NCI-H128 (cell line): ENCODE measurements at regions not wholly inside any gene's neighbourhood (a gene's known extent, or its start where the extent isn't known, plus 50 kb on each side); places are given as distances from the start of the nearest gene placed in this dataset.

ENCODE experiments used
- DNase-seq: peaks from one replicate; lab custom pipeline; 2025; ENCODE audit not compliant: unreplicated experiment; lab: John Stamatoyannopoulos, UW

- DNase-seq, result no peak
These were observed 344.6 kb downstream of the UBE3D start for GRCh38 chr6:82720992-82721391.

DNA sequence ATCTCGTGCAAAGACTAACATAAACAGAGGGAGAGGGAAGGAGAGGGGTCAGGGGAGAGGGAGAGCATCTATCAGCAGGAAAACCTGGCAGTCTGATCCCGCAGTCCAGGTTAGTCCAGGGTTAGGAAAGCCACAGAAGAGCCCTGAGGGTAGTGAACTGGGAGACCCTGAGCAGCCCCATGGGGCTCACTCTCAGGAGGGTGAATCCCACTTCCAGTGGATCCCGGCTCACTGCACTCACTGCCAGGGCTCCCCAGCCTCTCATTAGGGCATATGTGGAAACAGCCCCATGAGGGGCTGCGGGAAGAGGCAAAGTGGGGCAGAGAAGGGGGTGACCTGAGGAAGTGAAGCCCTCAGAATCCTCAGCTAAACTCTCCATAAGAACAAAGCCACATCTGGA is 329.9 kb downstream of the UBE3D start:
- no peak for DNase-seq

DNA sequence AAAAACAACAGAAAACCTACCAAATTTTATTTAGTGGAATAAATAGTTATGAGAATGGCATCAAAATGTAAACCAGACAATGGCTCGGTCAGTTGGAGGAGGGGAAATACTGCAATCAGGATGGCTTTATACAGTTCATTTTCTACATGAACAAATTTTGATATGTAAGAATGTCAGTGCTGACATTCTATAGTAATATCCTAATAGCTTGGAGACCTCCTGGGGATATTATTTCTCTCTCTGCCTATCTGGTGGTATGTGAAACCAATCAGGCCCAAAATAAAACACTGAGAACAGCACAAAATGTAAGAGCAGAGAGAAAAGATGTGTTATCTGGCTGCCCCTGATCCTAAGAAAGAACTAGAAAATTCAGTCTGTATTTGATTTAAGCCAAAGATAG is 327.7 kb downstream of the UBE3D start:
- DNase-seq, result no peak

- no peak for DNase-seq
These were observed 326.9 kb downstream of the UBE3D start for GRCh38 chr6:82738773-82739172.

DNA sequence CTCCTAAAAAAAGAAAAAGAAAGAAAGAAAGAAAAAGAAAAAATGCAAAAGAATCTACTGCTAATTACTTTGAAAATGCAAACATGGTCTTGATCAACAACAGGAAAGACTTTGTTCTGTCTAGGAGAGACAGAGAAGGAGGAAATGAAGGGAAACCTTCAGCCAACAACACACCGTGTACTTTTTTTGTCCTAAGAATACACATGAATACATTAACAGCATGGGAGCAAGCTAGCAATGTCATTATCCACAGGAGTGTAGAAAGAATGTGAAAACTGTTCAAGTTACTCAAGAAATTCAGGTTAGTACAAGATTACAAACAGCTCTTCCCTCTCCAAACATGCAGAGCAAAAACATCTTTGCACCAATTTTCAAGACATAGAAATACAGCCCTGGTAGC is 326.3 kb downstream of the UBE3D start:
- DNase-seq, result no peak

- DNase-seq, result no peak
These were observed 325.6 kb downstream of the UBE3D start for GRCh38 chr6:82740072-82740471.

DNA sequence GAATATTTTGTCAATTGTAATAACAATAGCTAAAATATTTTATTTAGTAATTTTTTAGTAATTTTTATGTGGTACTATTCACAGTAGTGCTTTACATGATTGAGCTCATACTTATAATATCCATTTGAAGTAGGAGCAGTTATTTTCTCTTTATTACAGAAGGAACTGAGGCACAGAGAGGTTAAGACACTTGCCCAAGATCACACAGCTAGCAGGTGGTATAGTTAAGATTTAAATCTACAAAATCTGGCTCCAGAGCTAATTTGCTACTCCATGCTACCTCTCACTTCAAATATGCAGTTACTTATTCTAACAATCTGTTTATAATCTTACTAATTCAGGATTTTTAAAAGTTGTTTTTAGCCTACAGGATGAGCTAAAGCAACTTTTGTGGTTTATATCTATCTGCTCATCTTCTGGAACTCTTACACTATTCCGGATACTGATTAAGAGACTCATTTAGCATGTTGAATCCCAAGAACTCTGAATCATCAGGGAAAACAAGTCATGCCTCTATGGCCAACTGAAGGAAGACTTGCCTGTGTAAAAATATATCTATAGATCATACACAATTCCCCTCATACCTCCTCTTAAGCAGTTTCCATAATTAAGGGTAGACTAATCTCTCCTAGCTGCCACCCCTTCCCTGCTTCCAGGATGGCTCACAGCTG is 324.2 kb downstream of the UBE3D start:
- DNase-seq, result no peak

GRCh38 chr6:82741996-82742385 is 323.6 kb downstream of the UBE3D start:
- peak; percentile 5 for DNase-seq

GRCh38 chr6:82744286-82745015 is 321.2 kb downstream of the UBE3D start:
- no peak for DNase-seq

GRCh38 chr6:82750556-82750955 is 315.1 kb downstream of the UBE3D start:
- no peak for DNase-seq

GRCh38 chr6:82751718-82752117 is 313.9 kb downstream of the UBE3D start:
- no peak for DNase-seq

DNA sequence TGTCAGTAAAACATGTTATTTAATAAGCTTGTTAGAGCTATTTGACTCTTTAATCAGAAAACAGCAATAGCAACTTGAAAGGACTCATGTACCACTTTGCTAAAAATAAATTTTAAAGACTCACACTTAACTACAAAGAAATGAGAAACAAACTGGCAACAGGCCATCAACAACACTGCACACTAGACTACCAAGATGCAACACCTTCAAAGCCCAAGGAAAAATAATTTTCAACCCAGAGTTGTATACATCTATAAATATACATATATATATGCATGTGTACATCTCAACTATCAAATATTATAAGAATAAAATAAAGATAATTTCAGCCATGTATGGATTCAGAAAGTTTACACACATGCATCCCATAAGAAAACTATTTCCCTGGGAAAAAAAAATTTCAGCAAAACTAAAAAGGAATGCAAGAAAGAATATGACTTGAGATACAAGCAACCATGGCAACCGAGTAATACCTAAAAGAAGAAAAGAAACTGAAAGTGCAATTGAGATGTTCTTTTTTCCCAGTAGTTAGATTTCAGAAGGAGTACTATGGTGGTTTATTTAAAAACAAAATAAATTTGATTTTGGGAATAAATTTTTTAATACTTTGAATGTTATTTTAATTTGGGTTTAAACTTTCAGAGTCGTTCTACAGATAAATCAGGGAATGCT is 303.8 kb downstream of the UBE3D start:
- no peak for DNase-seq

DNA sequence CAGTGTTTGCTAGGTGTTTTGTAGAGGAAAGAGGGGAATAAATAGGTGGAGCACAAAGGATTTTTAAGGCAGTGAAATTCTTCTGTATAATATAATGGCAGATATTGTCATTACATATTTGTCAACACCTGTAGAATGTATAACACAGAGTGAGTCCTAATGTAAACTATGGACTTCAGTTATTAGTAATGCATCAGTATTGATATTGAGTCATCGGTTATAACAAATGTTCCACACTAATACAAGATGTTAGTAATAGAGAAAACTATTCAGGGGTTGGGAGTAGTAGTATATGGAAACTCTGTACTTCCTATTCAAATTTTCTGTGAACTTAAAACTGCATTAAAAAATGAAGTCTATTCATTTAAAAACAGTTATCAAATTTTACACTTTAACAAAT is 299.2 kb downstream of the UBE3D start:
- DNase-seq, result no peak

DNA sequence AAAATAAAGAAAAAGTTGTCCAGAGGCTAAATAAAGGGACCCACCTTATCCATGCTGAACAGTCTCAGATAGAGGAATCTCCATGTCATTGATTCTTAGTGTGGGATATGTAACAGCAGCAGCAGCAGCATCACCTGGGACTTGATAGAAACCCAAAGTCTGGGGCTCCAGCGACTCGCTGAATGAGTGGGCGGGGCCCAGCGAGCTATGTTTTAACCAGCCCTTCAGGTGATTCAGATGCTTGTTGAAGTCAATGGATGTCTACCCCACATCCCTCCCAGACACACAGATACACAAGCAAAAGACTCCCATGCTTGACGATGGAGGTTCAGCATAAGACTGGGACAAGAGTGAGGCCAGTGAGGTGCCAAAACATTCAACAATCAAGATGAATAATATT is 298.6 kb downstream of the UBE3D start:
- no peak for DNase-seq

GRCh38 chr6:82767447-82767846 is 298.2 kb downstream of the UBE3D start:
- DNase-seq, result no peak

GRCh38 chr6:82772851-82773717 is 292.6 kb downstream of the UBE3D start:
- no peak for DNase-seq

DNA sequence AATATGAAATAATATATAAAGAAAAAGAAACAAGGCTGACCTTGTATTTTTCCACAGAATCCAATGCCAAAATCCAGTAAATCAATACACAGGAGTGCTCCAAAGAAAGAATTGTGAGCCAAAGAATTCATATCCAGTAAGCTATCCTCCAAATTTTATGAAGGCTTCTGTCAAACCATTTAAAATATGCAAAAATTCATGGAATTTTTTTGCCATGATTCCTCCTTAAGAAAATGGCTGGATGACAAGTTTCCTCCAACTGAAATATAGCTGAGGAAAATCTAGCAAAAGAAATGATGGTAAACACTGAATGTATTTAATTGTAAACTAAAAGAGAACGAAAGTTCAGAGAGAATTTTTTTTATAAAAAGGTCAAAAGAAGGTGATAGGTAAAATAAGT is 290.3 kb downstream of the UBE3D start:
- DNase-seq, result no peak

DNA sequence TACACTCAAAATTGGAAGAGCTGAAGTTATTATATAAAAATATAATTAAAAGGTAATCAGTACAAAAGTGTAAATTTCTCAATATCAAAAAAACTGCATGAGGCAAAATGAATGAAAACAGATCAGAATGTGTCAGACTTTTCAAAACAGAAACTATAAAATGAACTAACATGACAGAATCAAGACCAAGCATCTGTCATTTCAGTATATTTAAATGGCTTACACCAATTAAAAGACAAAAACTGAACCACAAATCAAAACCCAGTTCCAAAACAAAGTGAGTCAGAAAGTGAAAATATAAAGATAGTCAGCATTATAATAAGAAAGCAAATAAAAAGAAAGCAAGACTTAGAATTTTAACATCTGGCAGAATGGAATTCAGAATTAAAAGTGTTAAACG is 289.7 kb downstream of the UBE3D start:
- DNase-seq, result no peak

GRCh38 chr6:82779041-82779440 is 286.6 kb downstream of the UBE3D start:
- DNase-seq, result no peak

- no peak for DNase-seq
These were observed 285.3 kb downstream of the UBE3D start for GRCh38 chr6:82780334-82780733.

DNA sequence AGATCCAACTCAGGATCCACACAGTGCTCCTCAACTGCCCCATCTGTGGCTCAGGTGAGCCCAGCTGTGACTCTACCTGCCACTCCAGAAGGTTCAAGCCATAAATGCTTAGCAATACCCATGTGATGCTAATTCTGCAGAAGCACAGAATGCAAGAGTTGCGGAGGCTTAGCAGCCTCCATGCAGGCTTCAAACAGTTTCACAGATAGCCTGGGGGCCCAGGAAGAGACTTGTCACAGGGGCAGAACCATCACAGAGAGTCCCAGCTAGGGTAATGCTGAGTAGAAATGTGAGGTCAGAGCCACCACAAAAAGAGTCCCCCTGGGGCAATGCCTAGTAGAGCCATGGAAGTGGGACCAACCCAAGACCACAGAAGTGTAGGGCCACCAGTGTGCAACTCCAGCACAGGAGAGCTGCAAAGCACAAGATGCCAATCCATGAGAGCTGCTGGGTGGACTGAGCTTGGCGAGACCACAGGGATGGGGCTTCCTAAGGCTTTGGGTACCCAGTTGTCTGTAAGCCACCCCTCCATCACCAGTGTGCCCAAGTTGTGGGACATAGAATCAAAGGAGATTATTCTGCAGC is 283.9 kb downstream of the UBE3D start:
- DNase-seq, result no peak
